MM.1S (cell line): ENCODE measurements at regions not wholly inside any gene's neighbourhood (a gene's known extent, or its start where the extent isn't known, plus 50 kb on each side); places are given as distances from the start of the nearest gene placed in this dataset.

Experiments
- DNase-seq: peaks from one replicate; pipeline ENCODE4 v3.0.0-alpha.2; 2015
- H2AFZ ChIP-seq: fragments of 300-600 bp; sonication (generic); 2 replicates; pipeline ENCODE4 v1.6.0; 2016; ENCODE audit warnings: antibody characterized with exemption, low read length
- H3F3A ChIP-seq: fragments of 300-600 bp; sonication (generic); 2 replicates; pipeline ENCODE4 v1.6.1; 2016; ENCODE audit warnings: mild to moderate bottlenecking, antibody characterized with exemption, low read length, moderate library complexity, mixed read lengths; ENCODE audit not compliant: insufficient read depth
- H3K27ac ChIP-seq: fragments of 300-600 bp; sonication (generic); 2 replicates; pipeline ENCODE4 v1.5.1; 2016; ENCODE audit warnings: mild to moderate bottlenecking, low read length
- H3K27me3 ChIP-seq: fragments of 300-600 bp; sonication (generic); replicated peaks from 2 replicates; pipeline ENCODE4 v1.6.0; 2016; ENCODE audit warnings: low read length; ENCODE audit not compliant: insufficient read depth
- H3K36me3 ChIP-seq: fragments of 300-600 bp; sonication (generic); replicated peaks from 2 replicates; pipeline ENCODE4 v1.6.1; 2016; ENCODE audit warnings: mild to moderate bottlenecking, low read length, mixed read lengths; ENCODE audit not compliant: insufficient read depth
- H3K4me1 ChIP-seq: fragments of 300-600 bp; sonication (generic); 2 replicates; pipeline ENCODE4 v1.6.1; 2016; ENCODE audit warnings: low read length, mixed read lengths
- H3K4me2 ChIP-seq: fragments of 300-600 bp; sonication (generic); 2 replicates; pipeline ENCODE4 v1.6.0; 2016; ENCODE audit warnings: low read depth, low read length
- H3K4me3 ChIP-seq: fragments of 300-600 bp; sonication (generic); 2 replicates; pipeline ENCODE4 v1.5.1; 2016; ENCODE audit warnings: low read length, mixed read lengths
- H3K79me2 ChIP-seq: fragments of 300-600 bp; sonication (generic); 2 replicates; pipeline ENCODE4 v1.6.1; 2016; ENCODE audit warnings: mixed run types, low read length, mixed read lengths
- H3K9ac ChIP-seq: fragments of 300-600 bp; sonication (generic); 2 replicates; pipeline ENCODE4 v1.6.1; 2016; ENCODE audit warnings: low read length, mixed read lengths
- H3K9me2 ChIP-seq: fragments of 300-600 bp; sonication (generic); replicated peaks from 2 replicates; pipeline ENCODE4 v1.6.1; 2016; ENCODE audit warnings: mild to moderate bottlenecking, low read length, mixed read lengths; ENCODE audit not compliant: insufficient read depth
- H3K9me3 ChIP-seq: fragments of 300-600 bp; sonication (generic); replicated peaks from 2 replicates; pipeline ENCODE4 v1.6.1; 2016; ENCODE audit warnings: mild to moderate bottlenecking, low read length, mixed read lengths; ENCODE audit not compliant: insufficient read depth
- H4K20me1 ChIP-seq: fragments of 300-600 bp; sonication (generic); 2 replicates; pipeline ENCODE4 v1.6.1; 2016; ENCODE audit warnings: mild to moderate bottlenecking, low read length, moderate library complexity, mixed read lengths; ENCODE audit not compliant: insufficient read depth
- CTCF ChIP-seq: fragments of 300-600 bp; sonication (generic); IDR thresholded peaks from 2 replicates; pipeline ENCODE4 v1.5.1; 2016; ENCODE audit warnings: antibody characterized with exemption, low read length, mixed read lengths
- EZH2 ChIP-seq: fragments of 300-600 bp; sonication (generic); optimal IDR thresholded peaks from 2 replicates; pipeline ENCODE3; 2017; ENCODE audit warnings: low read depth, mild to moderate bottlenecking, antibody characterized with exemption, low read length, mixed read lengths
- EZH2phosphoT487 ChIP-seq: fragments of 300-600 bp; sonication (generic); IDR thresholded peaks from 2 replicates; pipeline ENCODE4 v1.6.1; 2018; ENCODE audit warnings: antibody characterized with exemption, low read length

GRCh38 chr4:19700992-19701391, 550.7 kb upstream of the SLIT2 start:
- no peak overlapping the region for H3K27ac ChIP-seq
- H3F3A ChIP-seq, result no peaks in the 10 kb centered on the region
- H3K9me2 ChIP-seq, result no peaks in the 10 kb centered on the region
- H3K4me3 ChIP-seq, result no peak overlapping the region
- H3K9ac ChIP-seq, result no peak overlapping the region
- TF ChIP-seq EZH2 (no peak), EZH2phosphoT487 (no peak), CTCF (no peak)
- no peaks in the 10 kb centered on the region for H3K79me2 ChIP-seq
- no peaks in the 10 kb centered on the region for H4K20me1 ChIP-seq
- no peaks in the 10 kb centered on the region for H3K9me3 ChIP-seq
- no peak overlapping the region for H3K4me2 ChIP-seq
- H3K36me3 ChIP-seq, result no peaks in the 10 kb centered on the region
- no peaks in the 10 kb centered on the region for H3K27me3 ChIP-seq
- no peak for DNase-seq
- H2AFZ ChIP-seq, result no peak overlapping the region
- H3K4me1 ChIP-seq, result no peaks in the 10 kb centered on the region

GRCh38 chr4:19698961-19699360, 552.7 kb upstream of the SLIT2 start:
- Histone ChIP-seq H3F3A (no peaks in the 10 kb centered on the region), H3K9ac (no peak overlapping the region), H3K27me3 (no peaks in the 10 kb centered on the region), H4K20me1 (no peaks in the 10 kb centered on the region), H3K4me3 (no peak overlapping the region), H3K4me2 (no peak overlapping the region), H3K79me2 (no peaks in the 10 kb centered on the region), H3K4me1 (no peaks in the 10 kb centered on the region), H3K36me3 (no peaks in the 10 kb centered on the region), H2AFZ (no peak overlapping the region), H3K9me3 (no peaks in the 10 kb centered on the region), H3K9me2 (no peaks in the 10 kb centered on the region), H3K27ac (no peak overlapping the region)
- DNase-seq, result no peak
- TF ChIP-seq EZH2 (no peak), EZH2phosphoT487 (no peak), CTCF (no peak)

GRCh38 chr4:19694812-19695211, 556.9 kb upstream of the SLIT2 start:
- no peak overlapping the region for H2AFZ ChIP-seq
- no peak overlapping the region for H3K9ac ChIP-seq

More at GRCh38 chr4:19694812-19695211, 556.9 kb upstream of the SLIT2 start:
- no peaks in the 10 kb centered on the region for H3K79me2 ChIP-seq
- H3K27me3 ChIP-seq, result no peaks in the 10 kb centered on the region
- H3K4me2 ChIP-seq, result no peak overlapping the region
- H3K36me3 ChIP-seq, result no peaks in the 10 kb centered on the region
- H4K20me1 ChIP-seq, result no peaks in the 10 kb centered on the region
- no peaks in the 10 kb centered on the region for H3K9me2 ChIP-seq
- H3K9me3 ChIP-seq, result no peaks in the 10 kb centered on the region
- no peak overlapping the region for H3K4me3 ChIP-seq
- no peak for TF ChIP-seq CTCF
- TF ChIP-seq EZH2phosphoT487, result no peak
- TF ChIP-seq EZH2, result no peak
- H3F3A ChIP-seq, result no peaks in the 10 kb centered on the region
- no peak overlapping the region for H3K27ac ChIP-seq
- H3K4me1 ChIP-seq, result no peaks in the 10 kb centered on the region
- no peak for DNase-seq
